CD4-positive, alpha-beta T cell treated with Interleukin-6 for 4 hours (primary cell): ENCODE measurements at regions not wholly inside any gene's neighbourhood (a gene's known extent, or its start where the extent isn't known, plus 50 kb on each side); places are given as distances from the start of the nearest gene placed in this dataset.

Experiments
- DNase-seq: peaks from one replicate; pipeline ENCODE4 v3.0.0-alpha.2; 2020; ENCODE audit warnings: mixed read lengths

DNA sequence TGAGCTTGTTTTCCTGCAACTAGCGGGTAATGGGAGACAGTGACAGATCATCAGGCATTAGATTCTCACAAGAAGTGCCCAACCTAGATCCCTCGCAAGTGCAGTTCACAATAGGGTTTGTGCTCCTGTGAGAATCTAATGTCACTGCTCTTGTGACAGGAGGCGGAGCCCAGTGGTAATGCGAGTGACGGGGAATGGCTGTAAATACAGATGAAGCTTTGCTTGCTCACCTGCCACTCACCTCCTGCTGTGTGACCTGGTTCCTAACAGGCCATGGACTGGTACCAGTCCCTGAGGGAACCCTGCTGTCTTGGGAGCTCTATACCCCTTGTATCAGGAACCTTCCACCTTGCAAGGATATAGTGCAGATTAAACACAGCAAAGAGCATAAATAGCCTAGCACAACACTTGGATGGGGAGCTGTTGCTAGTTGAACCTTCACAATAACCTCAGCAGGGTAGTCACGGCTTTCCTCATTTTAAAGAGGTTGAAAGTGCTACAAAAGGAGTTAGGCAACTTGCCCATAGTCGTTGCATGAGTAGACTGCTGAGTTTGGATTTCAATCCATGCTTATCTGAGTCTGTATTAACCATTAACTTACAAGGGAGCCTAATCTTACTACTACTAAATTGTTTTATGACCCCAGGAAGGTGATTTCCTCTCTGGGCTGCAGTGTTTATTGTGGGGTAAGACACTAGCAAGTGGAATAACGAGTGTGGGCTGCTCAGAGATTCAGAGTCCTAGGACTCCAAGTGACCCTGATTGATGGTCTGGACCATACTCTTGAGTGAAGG, 156.6 kb upstream of the ZFHX3 start:
- DNase-seq, result no peak

- DNase-seq, result no peak
Observed at GRCh38 chr16:73202161-73202729, 154.3 kb upstream of the ZFHX3 start.

DNA sequence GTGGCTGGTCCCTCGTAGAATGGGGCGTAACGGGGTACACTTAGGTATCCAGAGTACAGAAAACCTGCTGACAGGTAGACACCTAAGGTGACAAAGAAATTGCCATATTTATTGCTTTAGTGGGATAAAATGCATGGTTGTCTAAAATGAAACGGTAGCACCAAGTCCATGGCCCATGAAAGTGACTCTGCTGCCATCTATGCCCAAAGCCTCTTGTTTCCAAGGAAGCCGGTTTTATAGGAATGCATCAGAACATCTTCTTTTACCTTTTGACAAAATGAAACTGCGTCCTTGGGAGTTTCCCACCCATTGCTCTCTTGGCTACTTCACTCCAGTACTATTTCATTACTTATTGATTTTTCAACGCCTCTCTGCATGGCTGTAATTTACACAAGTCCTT, 151.3 kb upstream of the ZFHX3 start:
- no peak for DNase-seq

- DNase-seq, result no peak
Observed at GRCh38 chr16:73198481-73198880, 150.6 kb upstream of the ZFHX3 start.

DNA sequence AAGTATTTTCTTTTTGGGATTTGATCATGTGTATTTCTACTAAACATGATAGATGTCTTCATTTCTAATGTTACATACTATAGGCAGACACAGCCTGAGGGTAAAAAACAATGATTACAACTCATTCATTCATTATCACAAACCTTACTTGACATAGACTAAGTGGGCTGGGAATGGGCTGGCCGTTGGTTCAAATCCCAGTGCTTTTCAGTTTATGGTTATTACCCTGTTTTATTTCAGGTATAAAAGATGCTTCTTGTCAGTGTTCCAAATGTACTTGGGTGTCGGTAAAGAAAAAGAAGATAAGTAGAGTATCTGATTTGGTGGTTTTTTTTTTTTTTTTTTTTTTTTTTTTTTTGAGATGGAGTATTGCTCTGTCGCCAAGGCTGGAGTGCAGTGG, 149.7 kb upstream of the ZFHX3 start:
- no peak for DNase-seq

- DNase-seq, result peak; percentile 33
Observed at GRCh38 chr16:73196670-73197069, 148.7 kb upstream of the ZFHX3 start.

GRCh38 chr16:73193464-73193863, 145.5 kb upstream of the ZFHX3 start:
- no peak for DNase-seq

DNA sequence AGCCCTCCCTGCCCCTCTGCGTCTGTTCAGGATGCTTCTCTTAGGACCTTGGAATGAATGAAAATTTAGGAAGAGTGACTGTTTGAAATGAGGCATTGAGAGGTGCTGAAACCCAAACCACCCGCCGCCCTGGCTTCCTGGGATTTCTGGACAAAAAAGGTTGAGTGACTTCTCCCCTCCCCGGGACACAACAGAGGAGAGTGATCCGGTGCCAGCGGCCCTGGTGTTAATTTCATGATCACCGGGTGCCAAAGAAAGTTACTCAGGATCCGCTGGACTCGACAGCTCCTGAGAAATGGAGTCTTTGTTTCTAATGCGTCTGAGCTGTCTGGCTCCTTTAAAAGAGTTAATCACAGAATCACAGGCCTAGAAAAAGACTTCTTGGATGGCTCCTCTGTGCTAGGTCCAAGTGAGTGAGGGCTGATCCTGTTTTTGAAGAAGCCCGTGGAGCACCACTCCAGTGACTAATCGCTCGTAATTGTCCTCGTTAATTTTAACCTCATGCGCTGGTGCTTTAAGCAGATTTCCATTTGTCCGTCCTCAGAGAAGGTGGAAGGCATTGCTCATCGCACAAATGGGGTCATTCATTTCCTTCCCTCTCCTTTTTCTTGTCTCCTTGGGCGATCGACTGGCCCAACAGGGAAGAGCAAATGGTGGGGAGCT, 144.4 kb upstream of the ZFHX3 start:
- no peak for DNase-seq

DNA sequence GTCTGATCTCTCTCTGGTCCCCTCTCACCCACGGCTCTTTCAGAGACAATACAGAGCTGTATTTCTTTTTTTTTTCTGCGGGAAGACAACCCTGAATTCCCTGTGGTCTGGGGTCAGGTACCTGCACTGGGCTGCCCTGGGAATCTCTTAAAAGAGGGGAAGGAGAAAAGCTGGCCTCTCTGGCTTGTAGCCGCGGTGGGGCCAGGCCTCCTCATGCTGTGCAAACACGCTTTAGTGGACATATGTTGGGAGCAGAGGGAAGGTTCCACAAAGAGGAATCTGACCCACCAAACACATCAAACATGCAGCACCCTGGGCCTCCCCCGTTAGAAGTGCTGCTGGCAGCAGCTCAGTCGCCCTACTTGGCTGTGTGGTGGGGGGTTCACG, 143.7 kb upstream of the ZFHX3 start:
- no peak for DNase-seq

- DNase-seq, result no peak
Observed at GRCh38 chr16:73190688-73191659, 143.0 kb upstream of the ZFHX3 start.

DNA sequence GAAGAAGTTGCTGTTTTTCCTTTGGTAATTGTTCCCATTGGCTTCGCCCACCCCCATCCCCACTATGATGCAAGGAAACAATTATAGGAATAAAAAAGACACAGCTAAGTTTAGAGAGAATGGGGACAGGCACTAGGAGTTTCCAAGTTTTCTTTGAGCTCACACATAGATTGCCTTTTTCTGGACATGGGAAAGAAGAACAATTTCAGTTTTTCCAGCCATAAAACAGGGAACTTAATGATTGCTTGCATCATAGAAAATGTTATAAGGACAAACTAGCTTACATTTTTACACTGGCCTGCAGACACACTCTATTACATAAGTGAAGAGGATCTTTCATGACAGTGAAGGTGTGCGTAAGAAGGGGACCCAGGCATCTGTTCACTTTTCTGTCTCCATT, 142.3 kb upstream of the ZFHX3 start:
- DNase-seq, result no peak

GRCh38 chr16:73189136-73189535, 141.2 kb upstream of the ZFHX3 start:
- no peak for DNase-seq

- DNase-seq, result no peak
Observed at GRCh38 chr16:73186752-73187601, 139.0 kb upstream of the ZFHX3 start.

DNA sequence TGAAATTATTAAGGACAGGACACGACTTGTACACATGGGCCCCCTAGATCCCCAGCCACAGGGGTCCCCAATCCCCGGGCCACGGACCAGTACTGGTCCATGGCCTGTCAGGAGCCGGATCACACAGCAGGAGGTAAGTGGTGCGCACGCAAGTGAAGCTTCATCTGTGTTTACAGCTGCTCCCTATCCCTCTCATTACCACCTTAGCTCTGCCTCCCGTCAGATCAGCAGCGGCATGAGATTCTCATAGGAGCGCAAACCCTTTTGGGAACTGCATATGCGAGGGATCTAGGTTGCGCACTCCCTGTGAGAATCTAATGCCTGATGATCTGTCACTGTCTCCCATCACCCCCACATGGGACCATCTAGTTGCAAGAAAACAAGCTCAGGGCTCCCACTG, 137.8 kb upstream of the ZFHX3 start:
- DNase-seq, result no peak

GRCh38 chr16:73183611-73184092, 135.7 kb upstream of the ZFHX3 start:
- no peak for DNase-seq

DNA sequence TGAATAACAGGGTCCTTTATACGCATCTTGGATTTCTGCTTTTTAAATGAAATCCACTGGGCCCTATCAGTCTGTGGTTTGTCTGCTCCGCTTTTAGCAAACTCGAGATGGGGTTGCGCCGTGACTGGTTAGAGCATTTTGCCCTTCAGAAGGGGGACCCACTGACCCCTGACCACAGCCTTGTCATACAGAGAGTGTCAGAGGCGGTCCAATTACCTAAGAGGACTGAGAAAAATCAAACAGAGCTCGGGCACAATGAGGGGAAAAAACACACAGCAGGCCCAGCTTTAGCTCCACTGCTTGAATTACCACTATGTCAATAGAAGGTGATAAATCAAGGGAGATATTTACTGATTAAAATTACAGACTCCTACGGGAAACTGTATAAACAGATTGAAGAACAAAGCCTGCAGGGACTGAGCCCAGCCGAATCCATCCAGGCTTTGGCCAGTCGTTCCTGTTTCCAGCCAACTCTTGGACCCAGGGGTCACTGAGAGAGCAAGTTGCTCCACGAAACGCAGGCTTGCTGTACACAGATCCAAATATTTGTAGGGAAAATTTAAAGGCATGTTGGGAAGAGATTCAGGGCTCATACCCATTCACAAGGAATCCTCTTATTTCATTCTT, 131.9 kb upstream of the ZFHX3 start:
- no peak for DNase-seq

- DNase-seq, result no peak
Observed at GRCh38 chr16:73177729-73178295, 129.9 kb upstream of the ZFHX3 start.

GRCh38 chr16:73176577-73177013, 128.7 kb upstream of the ZFHX3 start:
- DNase-seq, result no peak

DNA sequence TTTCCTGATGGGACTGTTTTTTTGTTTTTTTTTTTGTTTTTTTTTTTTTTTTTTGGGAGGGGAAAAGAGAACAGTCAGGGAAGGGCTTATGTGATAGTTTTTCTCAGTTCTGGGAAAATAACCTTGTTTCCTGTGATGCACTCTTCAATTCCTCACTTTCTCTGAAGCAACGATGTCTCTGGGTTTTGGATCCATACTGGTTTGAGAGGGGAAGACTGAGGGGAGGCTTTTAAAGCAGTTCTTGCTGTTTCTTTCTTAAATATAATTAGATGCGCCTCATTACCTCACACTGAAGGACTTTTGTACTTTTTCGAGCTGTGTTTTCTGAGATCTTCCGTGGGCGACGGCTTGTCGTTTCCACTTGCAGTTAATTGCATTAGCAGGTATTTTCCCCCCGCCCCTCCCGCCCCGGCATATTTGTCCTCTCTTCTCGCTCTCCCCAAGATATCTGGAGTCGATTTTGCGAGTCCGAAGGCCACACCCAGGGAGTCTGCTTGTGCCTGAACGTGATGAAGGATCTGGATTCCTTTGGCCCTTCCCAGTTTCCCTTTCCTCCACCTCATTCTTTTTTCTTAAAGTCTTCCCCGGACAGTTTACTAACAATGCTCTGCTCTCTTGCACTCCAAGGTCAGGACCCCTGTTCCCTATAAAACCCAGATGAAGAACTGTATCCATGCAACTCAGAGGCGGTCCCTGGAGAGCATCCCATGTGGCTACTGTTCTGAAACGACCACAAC, 125.2 kb upstream of the ZFHX3 start:
- DNase-seq, result no peak
